Mesendoderm (in vitro differentiated cells): ENCODE measurements at regions not wholly inside any gene's neighbourhood (a gene's known extent, or its start where the extent isn't known, plus 50 kb on each side); places are given as distances from the start of the nearest gene placed in this dataset.

Source experiments
- DNase-seq: peaks from one replicate; pipeline ENCODE4 v3.0.0; 2013
- H2AK5ac ChIP-seq: 2 replicates; pipeline ENCODE4 v1.6.1; 2013; ENCODE audit warnings: low read length, inconsistent platforms
- H2BK120ac ChIP-seq: 2 replicates; pipeline ENCODE4 v1.6.1; 2013; ENCODE audit warnings: low read depth, mild to moderate bottlenecking, low read length, moderate library complexity, mixed read lengths
- H2BK15ac ChIP-seq: replicated peaks from 2 replicates; pipeline ENCODE4 v1.6.1; 2013; ENCODE audit warnings: low read depth, mild to moderate bottlenecking, moderate library complexity
- H2BK5ac ChIP-seq: 2 replicates; pipeline ENCODE4 v1.6.1; 2013; ENCODE audit warnings: low read length, inconsistent platforms
- H3K18ac ChIP-seq: 2 replicates; pipeline ENCODE4 v1.6.1; 2013; ENCODE audit warnings: mild to moderate bottlenecking, low read length, mixed read lengths
- H3K23ac ChIP-seq: one replicate; pipeline ENCODE4 v1.6.1; 2013; ENCODE audit warnings: low read length
- H3K27ac ChIP-seq: 2 replicates; pipeline ENCODE4 v1.5.1; 2013; ENCODE audit warnings: low read depth, mild to moderate bottlenecking, inconsistent platforms, low read length, moderate library complexity
- H3K27me3 ChIP-seq: 2 replicates; pipeline ENCODE4 v1.6.1; 2013; ENCODE audit warnings: low read length, control low read depth, mild to moderate bottlenecking, inconsistent platforms; ENCODE audit not compliant: insufficient read depth, poor library complexity
- H3K36me3 ChIP-seq: 2 replicates; pipeline ENCODE4 v1.6.1; 2013; ENCODE audit warnings: low read length, inconsistent platforms; ENCODE audit not compliant: control insufficient read depth, insufficient read depth
- H3K4ac ChIP-seq: one replicate; pipeline ENCODE4 v1.6.1; 2013; ENCODE audit warnings: low read depth, mild to moderate bottlenecking, low read length, moderate library complexity
- H3K4me1 ChIP-seq: 2 replicates; pipeline ENCODE4 v1.6.1; 2013; ENCODE audit warnings: low read depth, low read length, inconsistent platforms; ENCODE audit not compliant: control insufficient read depth
- H3K4me2 ChIP-seq: 2 replicates; pipeline ENCODE4 v1.6.1; 2013; ENCODE audit warnings: low read length
- H3K4me3 ChIP-seq: 2 replicates; pipeline ENCODE4 v1.5.1; 2013; ENCODE audit warnings: mild to moderate bottlenecking, low read length
- H3K56ac ChIP-seq: one replicate; pipeline ENCODE4 v1.6.1; 2013; ENCODE audit warnings: low read length
- H3K79me1 ChIP-seq: 2 replicates; pipeline ENCODE4 v1.6.1; 2013; ENCODE audit warnings: low read length, inconsistent platforms
- H3K79me2 ChIP-seq: 2 replicates; pipeline ENCODE4 v1.6.1; 2013; ENCODE audit warnings: mild to moderate bottlenecking, low read length; ENCODE audit not compliant: control insufficient read depth, insufficient read depth
- H3K9ac ChIP-seq: 2 replicates; pipeline ENCODE4 v1.6.1; 2013; ENCODE audit warnings: low read length, inconsistent platforms
- H4K5ac ChIP-seq: one replicate; pipeline ENCODE4 v1.6.1; 2013; ENCODE audit warnings: low read length
- H4K8ac ChIP-seq: one replicate; pipeline ENCODE4 v1.6.1; 2013; ENCODE audit warnings: low read depth, mild to moderate bottlenecking, control low read depth, low read length, moderate library complexity
- WGBS: extraction: QIAGEN DNeasy Blood & Tissue Kit; methylation state at CpG from one replicate; pipeline ENCODE4 v1.1.7; 2013; ENCODE audit warnings: low lambda C conversion rate, missing lambda C conversion rate; ENCODE audit not compliant: insufficient coverage; ENCODE audit errors: extremely low coverage; 5-methylcytosine and 5-hydroxymethylcytosine counted together

DNA sequence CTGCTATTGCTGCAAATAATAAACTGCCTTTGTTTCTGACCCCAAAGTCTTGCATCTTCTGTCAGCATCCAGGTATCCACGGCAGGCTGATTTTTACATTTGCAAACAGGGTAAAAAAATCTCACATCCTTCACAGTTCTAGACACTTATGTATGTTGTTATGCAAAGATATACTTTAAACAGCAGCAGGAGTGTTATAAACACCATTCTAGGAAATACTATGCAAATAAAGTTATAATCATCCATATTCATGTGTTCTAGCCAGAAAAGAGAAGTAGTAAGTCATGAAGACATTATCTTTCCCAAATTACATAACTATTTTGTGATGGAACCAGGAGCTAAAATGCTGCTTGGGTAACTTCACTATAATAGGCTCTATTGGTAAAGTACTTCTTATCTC is 534.2 kb downstream of the LTN1 start:
- Histone ChIP-seq H3K27ac (no peak overlapping the region), H3K56ac (no peak overlapping the region), H3K79me1 (no peaks in the 10 kb centered on the region), H3K23ac (no peak overlapping the region), H3K18ac (no peak overlapping the region), H2AK5ac (no peak overlapping the region), H4K5ac (no peak overlapping the region), H2BK5ac (no peak overlapping the region), H3K9ac (no peak overlapping the region), H3K4me2 (no peak overlapping the region), H3K27me3 (no peaks in the 10 kb centered on the region), H3K79me2 (no peaks in the 10 kb centered on the region), H3K4ac (no peak overlapping the region), H4K8ac (no peak overlapping the region), H3K36me3 (no peaks in the 10 kb centered on the region), H3K4me3 (no peak overlapping the region), H2BK120ac (no peak overlapping the region), H3K4me1 (no peaks in the 10 kb centered on the region), H2BK15ac (no peak overlapping the region)
- WGBS: no CpG with 5 or more reads among the region's 1 CpG
- DNase-seq: no peak

DNA sequence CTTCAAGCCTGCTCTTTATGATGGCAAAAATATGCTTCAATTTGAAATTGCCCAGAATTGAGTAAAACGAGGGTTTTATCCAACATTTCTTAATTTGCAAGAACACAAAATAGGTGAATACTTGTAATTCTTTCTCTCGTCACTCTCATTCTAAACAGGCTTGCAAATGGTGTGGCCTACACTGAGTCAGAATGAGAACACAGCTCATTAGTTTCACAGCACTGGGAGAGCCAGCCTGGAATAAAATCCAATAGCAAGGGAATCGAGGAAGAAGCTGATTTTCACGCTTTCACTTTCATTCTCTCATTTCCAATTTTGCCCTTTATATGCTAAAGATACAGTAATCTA is 537.5 kb downstream of the LTN1 start:
- Histone ChIP-seq H4K8ac (no peak overlapping the region), H3K9ac (no peak overlapping the region), H3K4me1 (no peaks in the 10 kb centered on the region), H3K18ac (no peak overlapping the region), H3K79me2 (no peaks in the 10 kb centered on the region), H3K4me2 (no peak overlapping the region), H3K23ac (no peak overlapping the region), H2BK120ac (no peak overlapping the region), H3K27me3 (no peaks in the 10 kb centered on the region), H3K79me1 (no peaks in the 10 kb centered on the region), H3K4me3 (no peak overlapping the region), H2BK15ac (no peak overlapping the region), H3K56ac (no peak overlapping the region), H4K5ac (no peak overlapping the region), H2BK5ac (no peak overlapping the region), H3K27ac (no peak overlapping the region), H3K4ac (no peak overlapping the region), H2AK5ac (no peak overlapping the region), H3K36me3 (no peaks in the 10 kb centered on the region)
- no peak for DNase-seq
- no CpG with 5 or more reads among the region's 4 CpGs for WGBS

DNA sequence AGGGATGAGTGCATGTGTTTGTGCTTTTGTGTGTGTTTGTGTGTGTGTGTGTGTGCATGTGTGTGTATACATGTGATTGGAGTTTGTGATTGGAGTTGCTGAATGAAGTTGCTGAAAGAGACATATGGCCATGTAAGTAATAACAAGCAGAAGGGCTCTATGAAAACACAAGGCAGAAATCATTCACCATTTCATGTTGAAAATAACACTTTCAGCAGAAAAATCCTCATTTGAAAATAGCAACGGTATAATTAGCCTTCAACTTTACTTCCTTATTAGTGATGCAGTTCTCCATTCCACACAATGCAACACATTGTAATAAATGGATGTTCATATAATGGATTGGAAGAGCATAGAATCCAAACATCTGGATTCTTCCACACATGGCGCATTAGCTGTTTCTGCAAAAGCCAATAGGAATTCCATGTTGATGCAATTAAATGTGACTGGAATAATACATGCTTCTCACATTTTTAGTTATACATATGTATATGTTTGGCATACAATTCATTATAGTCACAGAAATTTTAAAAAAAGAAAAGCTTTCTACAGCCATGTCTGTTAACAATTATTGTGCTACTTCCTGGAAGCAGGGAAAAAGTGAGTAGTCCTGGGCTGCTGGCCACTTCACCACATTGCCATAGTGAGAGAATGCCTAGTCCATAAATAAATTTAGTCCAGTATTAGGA is 538.0 kb downstream of the LTN1 start:
- Histone ChIP-seq H3K23ac (no peak overlapping the region), H2BK5ac (no peak overlapping the region)
- no peak for DNase-seq

GRCh38 chr21:28447462-28447861 is 545.2 kb downstream of the LTN1 start:
- H2BK15ac ChIP-seq: no peak overlapping the region
- no peak for DNase-seq
- no peaks in the 10 kb centered on the region for H3K79me1 ChIP-seq
- no peak overlapping the region for H4K8ac ChIP-seq
- no peak overlapping the region for H3K4me3 ChIP-seq
- no peak overlapping the region for H3K18ac ChIP-seq
- H2BK5ac ChIP-seq: no peak overlapping the region
- no peak overlapping the region for H3K27ac ChIP-seq
- no peaks in the 10 kb centered on the region for H3K79me2 ChIP-seq
- no peak overlapping the region for H3K4ac ChIP-seq
- no peak overlapping the region for H4K5ac ChIP-seq
- no peaks in the 10 kb centered on the region for H3K4me1 ChIP-seq
- no peak overlapping the region for H3K4me2 ChIP-seq
- no peaks in the 10 kb centered on the region for H3K27me3 ChIP-seq
- H3K9ac ChIP-seq: no peak overlapping the region
- no CpG with 5 or more reads among the region's 1 CpG for WGBS
- H3K36me3 ChIP-seq: no peaks in the 10 kb centered on the region
- no peak overlapping the region for H3K56ac ChIP-seq
- no peak overlapping the region for H2BK120ac ChIP-seq
- no peak overlapping the region for H2AK5ac ChIP-seq
- no peak overlapping the region for H3K23ac ChIP-seq

More for the DNA sequence above, 538.0 kb downstream of the LTN1 start:
- no peak overlapping the region for H3K18ac ChIP-seq
- no peak overlapping the region for H2AK5ac ChIP-seq
- no peak overlapping the region for H3K27ac ChIP-seq
- no peak overlapping the region for H3K4me3 ChIP-seq
- WGBS: no CpG with 5 or more reads among the region's 2 CpGs
- H2BK15ac ChIP-seq: no peak overlapping the region
- no peaks in the 10 kb centered on the region for H3K36me3 ChIP-seq
- no peak overlapping the region for H3K9ac ChIP-seq
- H3K27me3 ChIP-seq: no peaks in the 10 kb centered on the region
- H4K8ac ChIP-seq: no peak overlapping the region
- no peak overlapping the region for H4K5ac ChIP-seq
- no peak overlapping the region for H2BK120ac ChIP-seq
- H3K79me2 ChIP-seq: no peaks in the 10 kb centered on the region
- no peaks in the 10 kb centered on the region for H3K4me1 ChIP-seq
- H3K79me1 ChIP-seq: no peaks in the 10 kb centered on the region
- no peak overlapping the region for H3K56ac ChIP-seq
- H3K4me2 ChIP-seq: no peak overlapping the region
- H3K4ac ChIP-seq: no peak overlapping the region

DNA sequence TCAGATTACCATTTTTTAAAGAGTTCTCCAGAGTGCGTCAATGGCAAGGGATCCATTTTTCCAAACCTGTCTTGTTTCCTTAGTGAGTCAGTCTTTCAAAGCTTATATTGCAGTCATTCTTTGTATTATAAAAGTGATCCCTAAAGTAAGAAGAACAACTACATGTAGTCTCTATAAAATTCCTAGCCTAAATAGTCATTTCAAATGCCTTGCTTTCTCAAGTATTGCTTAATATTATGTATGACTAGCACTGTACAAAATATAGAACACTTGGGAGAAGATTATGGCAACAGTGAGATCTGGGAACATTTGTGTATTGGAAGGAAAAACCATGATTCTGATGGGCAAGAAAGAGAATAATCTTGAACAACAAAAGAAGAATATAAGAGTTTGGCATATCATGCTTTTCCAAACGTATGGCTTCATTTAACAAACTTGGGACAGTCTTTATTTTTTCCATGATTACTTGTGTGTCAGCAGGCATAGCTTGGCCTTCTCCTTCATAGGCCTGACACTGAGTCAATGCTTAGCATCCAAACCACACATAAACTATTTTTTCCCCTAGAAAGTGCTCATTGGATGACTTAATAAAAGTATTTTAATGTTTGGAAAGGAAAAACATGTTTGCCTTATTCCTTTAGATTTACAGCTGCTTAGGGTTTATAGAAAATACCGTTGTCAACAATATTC is 547.4 kb downstream of the LTN1 start:
- Histone ChIP-seq H4K8ac (no peak overlapping the region), H2AK5ac (no peak overlapping the region), H3K4me3 (no peak overlapping the region), H3K9ac (no peak overlapping the region), H3K4me1 (no peaks in the 10 kb centered on the region), H3K4ac (no peak overlapping the region), H4K5ac (no peak overlapping the region), H3K23ac (no peak overlapping the region), H2BK15ac (no peak overlapping the region), H3K36me3 (no peaks in the 10 kb centered on the region), H3K18ac (no peak overlapping the region), H3K79me1 (no peaks in the 10 kb centered on the region), H3K79me2 (no peaks in the 10 kb centered on the region), H2BK5ac (no peak overlapping the region), H3K27me3 (no peaks in the 10 kb centered on the region), H2BK120ac (no peak overlapping the region), H3K27ac (no peak overlapping the region), H3K4me2 (no peak overlapping the region), H3K56ac (no peak overlapping the region)
- no peak for DNase-seq
- WGBS: no CpG with 5 or more reads among the region's 3 CpGs

DNA sequence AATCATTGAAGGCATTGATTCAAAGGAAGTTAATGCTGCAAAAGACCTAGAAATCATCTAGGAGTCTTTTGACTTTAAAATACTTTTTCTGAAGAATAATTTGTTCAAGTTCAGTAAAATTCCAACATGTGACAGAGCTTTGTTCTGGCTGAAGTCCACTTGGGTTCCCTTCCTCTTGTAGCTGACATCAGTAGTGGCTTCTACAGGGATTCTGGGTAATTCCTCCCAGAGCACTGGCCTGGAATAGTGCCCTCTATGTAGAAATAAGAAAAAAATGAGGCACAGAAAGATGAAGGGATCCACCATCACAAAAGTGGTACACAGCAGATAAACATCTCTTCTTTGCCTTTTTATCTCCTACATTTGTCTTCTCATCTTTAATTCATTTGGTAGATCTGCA is 548.1 kb downstream of the LTN1 start:
- H3K4me3 ChIP-seq: no peak overlapping the region

More for the DNA sequence above, 548.1 kb downstream of the LTN1 start:
- H3K18ac ChIP-seq: no peak overlapping the region
- H2BK5ac ChIP-seq: no peak overlapping the region
- no peaks in the 10 kb centered on the region for H3K27me3 ChIP-seq
- no peak overlapping the region for H3K4ac ChIP-seq
- H3K9ac ChIP-seq: no peak overlapping the region
- H2BK15ac ChIP-seq: no peak overlapping the region
- DNase-seq: no peak
- no peak overlapping the region for H3K56ac ChIP-seq
- H2AK5ac ChIP-seq: no peak overlapping the region
- no peaks in the 10 kb centered on the region for H3K79me1 ChIP-seq
- no peak overlapping the region for H4K8ac ChIP-seq
- H3K36me3 ChIP-seq: no peaks in the 10 kb centered on the region
- H3K27ac ChIP-seq: no peak overlapping the region
- H4K5ac ChIP-seq: no peak overlapping the region
- no peaks in the 10 kb centered on the region for H3K79me2 ChIP-seq
- no peak overlapping the region for H2BK120ac ChIP-seq
- H3K4me2 ChIP-seq: no peak overlapping the region
- no peaks in the 10 kb centered on the region for H3K4me1 ChIP-seq
- no peak overlapping the region for H3K23ac ChIP-seq
